Ramos (cell line): ENCODE measurements at regions not wholly inside any gene's neighbourhood (a gene's known extent, or its start where the extent isn't known, plus 50 kb on each side); places are given as distances from the start of the nearest gene placed in this dataset.
"Not testable (repeated sequence)": the region's sequence is repeated elsewhere in the genome, so short reads cannot be mapped to it uniquely, and the experiment has no call there.

Experiments
- in situ Hi-C: fragments of 300-500 bp; cut with MboI; formaldehyde crosslinking; loops from one replicate; pipeline ENCODE4 v1.14.3; 2022; ENCODE audit warnings: low sequenced_read_pairs; ENCODE audit not compliant: unreplicated experiment

- in situ Hi-C loops = no loop called here
Observed at GRCh38 chr13:95387733-95388207, 86.5 kb upstream of the ABCC4 start.

- in situ Hi-C loops = no loop called here
Observed at GRCh38 chr13:95388420-95389079, 87.3 kb upstream of the ABCC4 start.

- in situ Hi-C loops = no loop called here
Observed at GRCh38 chr13:95391362-95391761, 90.1 kb upstream of the ABCC4 start.

- in situ Hi-C loops = no loop called here
Observed at GRCh38 chr13:95391785-95392184, 90.5 kb upstream of the ABCC4 start.

- in situ Hi-C loops = no loop called here
Observed at GRCh38 chr13:95392597-95392996, 91.3 kb upstream of the ABCC4 start.

- in situ Hi-C loops = no loop called here
Observed at GRCh38 chr13:95403349-95404140, 102.3 kb upstream of the ABCC4 start.

- in situ Hi-C loops = no loop called here
Observed at GRCh38 chr13:95404141-95404882, 103.1 kb upstream of the ABCC4 start.

- in situ Hi-C loops = loop anchor here (5.0 kb wide), 1 partner anchor 214 kb away; no protein-coding TSS in a partner anchor
Observed at GRCh38 chr13:95406176-95406575, 104.9 kb upstream of the ABCC4 start.

GRCh38 chr13:95411428-95412040 is 110.3 kb upstream of the ABCC4 start:
- in situ Hi-C loops = loop anchor here (10.0 kb wide), 2 partner anchors 727 to 977 kb away; no protein-coding TSS in a partner anchor

GRCh38 chr13:95418946-95419345 is 117.7 kb upstream of the ABCC4 start:
- in situ Hi-C loops = loop anchor here (10.0 kb wide), 2 partner anchors 734 to 984 kb away; no protein-coding TSS in a partner anchor

GRCh38 chr13:95420501-95420900 is 119.2 kb upstream of the ABCC4 start:
- in situ Hi-C loops = no loop called here

- in situ Hi-C loops = no loop called here
Observed at GRCh38 chr13:95426631-95427030, 125.4 kb upstream of the ABCC4 start.

- in situ Hi-C loops = not testable (repeated sequence)
Observed at GRCh38 chr13:95430525-95430924, 122.0 kb upstream of the CLDN10 start.

- in situ Hi-C loops = no loop called here
Observed at GRCh38 chr13:95432141-95432540, 120.4 kb upstream of the CLDN10 start.

- in situ Hi-C loops = no loop called here
Observed at GRCh38 chr13:95433537-95433936, 119.0 kb upstream of the CLDN10 start.

GRCh38 chr13:95434111-95434510 is 118.4 kb upstream of the CLDN10 start:
- in situ Hi-C loops = no loop called here

- in situ Hi-C loops = no loop called here
Observed at GRCh38 chr13:95437561-95437960, 115.0 kb upstream of the CLDN10 start.

- in situ Hi-C loops = no loop called here
Observed at GRCh38 chr13:95438297-95438696, 114.2 kb upstream of the CLDN10 start.

- in situ Hi-C loops = no loop called here
Observed at GRCh38 chr13:95440441-95441088, 112.0 kb upstream of the CLDN10 start.

- in situ Hi-C loops = no loop called here
Observed at GRCh38 chr13:95441326-95441725, 111.2 kb upstream of the CLDN10 start.
